Ammon's horn (tissue), 1 donor: ENCODE measurements at regions not wholly inside any gene's neighbourhood (a gene's known extent, or its start where the extent isn't known, plus 50 kb on each side); places are given as distances from the start of the nearest gene placed in this dataset.
"Not testable (repeated sequence)": the region's sequence is repeated elsewhere in the genome, so short reads cannot be mapped to it uniquely, and the experiment has no call there.

Source experiments
- DNase-seq: peaks from one replicate; pipeline ENCODE4 v3.0.0-alpha.2; 2016; ENCODE audit warnings: low spot score

GRCh38 chr13:64540976-64541375 lies 2689.2 kb downstream of the PCDH9 start:
- DNase-seq: no peak

DNA sequence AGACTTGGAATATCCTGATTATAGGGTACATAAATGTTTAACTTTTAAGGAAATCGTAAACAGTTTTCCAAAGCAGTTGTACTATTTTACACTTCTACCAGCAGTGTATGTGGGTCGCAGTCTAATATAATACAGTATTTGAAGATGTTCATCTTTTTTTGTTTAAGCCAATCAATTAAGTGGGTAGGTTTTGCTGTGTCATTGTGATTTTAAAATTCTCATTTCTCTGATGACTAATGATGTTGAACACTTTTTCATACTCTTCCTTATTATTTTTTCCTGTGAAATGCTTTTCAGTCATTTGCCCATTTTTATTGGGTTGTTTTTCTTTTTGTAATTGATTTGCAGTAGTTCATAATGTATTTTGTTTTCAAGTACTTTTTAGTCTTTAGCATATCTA lies 2689.7 kb downstream of the PCDH9 start:
- no peak for DNase-seq

- DNase-seq: no peak
Observed at GRCh38 chr13:64538711-64539110, 2691.4 kb downstream of the PCDH9 start.

GRCh38 chr13:64534302-64534701 lies 2695.8 kb downstream of the PCDH9 start:
- DNase-seq: no peak

GRCh38 chr13:64531400-64531799 lies 2698.7 kb downstream of the PCDH9 start:
- DNase-seq: no peak

- no peak for DNase-seq
Observed at GRCh38 chr13:64529874-64530485, 2700.2 kb downstream of the PCDH9 start.

DNA sequence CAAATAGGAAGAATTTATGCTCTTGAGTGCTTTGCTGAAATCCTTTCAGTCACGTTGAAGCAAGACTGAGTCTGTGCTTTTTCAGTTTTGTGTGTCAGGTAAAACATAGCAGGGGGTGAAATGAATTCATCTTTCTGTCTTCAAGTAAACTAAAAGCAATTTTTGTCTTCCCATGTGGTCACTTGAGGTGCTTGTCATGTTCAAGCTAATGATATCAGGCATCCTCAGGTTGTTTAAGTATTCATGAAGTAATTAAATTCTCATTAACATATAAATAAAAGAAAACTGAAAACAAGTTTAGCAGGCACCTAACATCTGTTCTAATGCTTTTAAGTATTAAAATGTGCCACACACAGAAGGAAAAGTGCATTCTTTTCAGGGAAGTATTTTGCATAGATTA lies 2701.3 kb downstream of the PCDH9 start:
- DNase-seq: no peak

DNA sequence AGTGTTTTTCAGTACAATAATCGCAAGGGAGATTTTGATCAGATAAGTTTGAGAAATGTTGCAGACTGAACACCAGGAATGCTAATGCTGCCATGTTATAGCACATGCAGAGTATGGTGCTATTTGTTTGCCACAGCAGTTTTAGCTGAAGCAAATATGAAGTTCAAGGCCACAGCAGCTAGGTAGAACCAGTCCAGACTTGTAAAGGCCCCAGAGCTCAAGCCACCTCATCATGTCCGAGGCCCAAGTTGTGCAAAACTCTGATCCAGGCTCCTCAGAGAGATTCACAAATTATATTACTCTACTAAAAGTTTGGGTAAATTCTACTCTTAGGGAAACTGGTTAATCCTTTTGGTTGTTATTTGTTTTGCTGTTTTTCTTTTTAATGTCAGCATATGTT lies 2702.6 kb downstream of the PCDH9 start:
- no peak for DNase-seq

DNA sequence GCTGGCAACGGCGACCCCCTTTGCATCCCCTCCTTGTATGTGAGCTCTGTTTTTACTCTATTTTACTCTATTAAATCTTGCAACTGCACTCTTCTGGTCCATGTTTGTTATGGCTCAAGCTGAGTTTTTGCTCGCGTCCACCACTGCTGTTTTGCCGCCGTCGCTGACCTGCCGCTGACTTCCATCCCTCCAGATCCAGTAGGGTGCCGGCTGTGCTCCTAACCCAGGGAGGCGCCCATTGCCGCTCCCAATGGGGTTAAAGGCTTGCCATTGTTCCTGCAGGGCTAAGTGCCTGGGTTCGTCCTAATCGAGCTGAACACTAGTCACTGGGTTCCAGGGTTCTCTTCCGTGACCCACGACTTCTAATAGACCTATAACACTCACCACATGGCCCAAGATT lies 2704.4 kb downstream of the PCDH9 start:
- DNase-seq: no peak

- DNase-seq: no peak
Observed at GRCh38 chr13:64510747-64511146, 2719.4 kb downstream of the PCDH9 start.

- no peak for DNase-seq
Observed at GRCh38 chr13:64506246-64506645, 2723.9 kb downstream of the PCDH9 start.

GRCh38 chr13:64505336-64505910 lies 2724.7 kb downstream of the PCDH9 start:
- DNase-seq: no peak

DNA sequence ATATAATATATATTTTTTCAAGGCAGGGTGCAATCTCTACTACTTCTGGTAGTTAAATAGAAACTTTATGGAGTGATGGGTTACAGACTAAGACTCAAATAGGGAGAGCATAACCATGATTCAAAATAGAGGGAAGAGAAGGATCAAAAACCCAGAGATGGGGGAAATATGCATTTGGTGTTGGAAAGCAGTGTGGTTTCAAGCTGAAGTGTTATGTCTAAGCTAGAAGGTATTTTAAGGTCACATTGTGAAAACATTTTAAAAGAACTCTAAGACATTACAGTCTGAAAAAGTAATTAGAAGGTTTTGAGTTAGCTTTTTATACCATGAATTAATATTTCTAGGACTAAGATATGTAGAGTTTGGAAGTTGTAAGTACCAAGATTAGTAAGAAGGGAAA lies 2741.4 kb downstream of the PCDH9 start:
- DNase-seq: no peak

GRCh38 chr13:64482373-64482772 lies 2747.8 kb downstream of the PCDH9 start:
- DNase-seq: no peak

GRCh38 chr13:64480672-64481071 lies 2749.5 kb downstream of the PCDH9 start:
- no peak for DNase-seq

DNA sequence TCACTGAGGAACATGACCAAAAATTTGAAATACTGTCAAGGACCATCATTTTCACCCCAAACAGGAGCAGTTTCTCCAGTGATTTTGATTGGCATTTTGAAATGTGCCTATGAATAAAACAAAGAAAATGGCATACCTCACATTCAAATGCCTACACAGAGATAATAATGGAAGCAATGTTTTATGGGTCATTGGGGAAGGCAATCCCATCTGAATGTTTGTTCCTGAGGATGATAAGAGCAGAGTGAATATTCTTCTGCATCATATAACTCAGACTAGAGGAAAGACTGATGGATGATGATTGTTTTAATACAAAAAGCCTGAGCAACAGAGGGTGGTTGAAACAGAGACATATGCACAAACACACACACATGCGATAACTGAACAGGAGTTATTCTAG lies 2749.9 kb downstream of the PCDH9 start:
- DNase-seq: no peak

DNA sequence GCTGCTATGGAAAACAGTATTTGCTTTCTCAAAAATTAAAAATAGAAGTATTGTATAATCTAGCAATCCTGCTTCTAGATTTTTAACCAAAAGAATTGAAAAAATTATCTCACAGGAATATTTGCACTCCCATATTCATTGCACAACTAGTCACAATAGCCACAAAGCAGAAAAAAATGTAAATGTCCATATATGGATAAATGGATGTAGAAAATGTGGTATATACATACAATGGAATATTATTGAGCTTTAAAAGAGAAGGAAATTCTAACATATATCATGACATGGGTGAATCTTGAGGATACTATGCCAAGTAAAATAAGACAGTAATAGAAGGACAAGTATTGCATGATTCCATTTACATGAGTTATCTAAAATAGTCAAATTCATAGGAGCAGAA lies 2753.0 kb downstream of the PCDH9 start:
- DNase-seq: no peak

GRCh38 chr13:64476041-64476568 lies 2754.0 kb downstream of the PCDH9 start:
- not testable (repeated sequence) for DNase-seq

DNA sequence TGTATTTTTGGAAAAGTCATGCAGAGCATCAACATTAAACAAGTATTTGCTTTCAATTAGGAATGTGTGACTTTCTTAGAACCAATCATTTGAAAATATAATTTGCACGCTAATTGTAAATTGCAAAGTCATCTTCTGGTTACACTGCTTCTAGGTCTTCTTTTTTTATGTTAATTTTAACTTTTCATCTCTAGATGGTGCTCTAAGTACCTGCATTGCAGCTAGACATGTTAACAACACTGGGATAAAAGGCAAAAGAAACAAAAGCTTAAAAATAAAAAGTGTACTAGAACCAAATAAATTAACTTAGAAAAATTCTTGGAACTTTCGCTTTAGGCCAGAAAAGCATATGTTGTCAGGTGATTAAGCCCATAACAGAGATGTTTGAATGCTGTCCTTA lies 2758.2 kb downstream of the PCDH9 start:
- DNase-seq: no peak

DNA sequence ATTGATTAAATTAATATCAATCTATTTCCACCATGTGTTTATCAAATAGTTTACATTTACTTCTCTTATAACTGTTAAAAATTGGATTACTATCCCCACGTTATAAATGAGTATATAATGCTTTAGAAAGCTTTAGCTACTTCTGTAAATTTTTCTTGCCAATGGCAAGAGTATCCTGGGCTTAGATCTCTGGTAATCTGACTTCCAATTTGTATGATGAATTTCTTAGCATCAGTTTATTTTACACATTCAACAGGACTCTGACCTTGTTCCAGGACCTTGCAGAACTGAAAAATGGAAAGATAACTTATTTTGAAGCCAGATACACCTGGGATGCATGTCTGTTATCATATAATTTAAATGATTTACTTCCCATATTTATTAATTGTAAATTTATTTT lies 2759.4 kb downstream of the PCDH9 start:
- no peak for DNase-seq

GRCh38 chr13:64459778-64460177 lies 2770.4 kb downstream of the PCDH9 start:
- no peak for DNase-seq

- no peak for DNase-seq
Observed at GRCh38 chr13:64457976-64458375, 2772.2 kb downstream of the PCDH9 start.

DNA sequence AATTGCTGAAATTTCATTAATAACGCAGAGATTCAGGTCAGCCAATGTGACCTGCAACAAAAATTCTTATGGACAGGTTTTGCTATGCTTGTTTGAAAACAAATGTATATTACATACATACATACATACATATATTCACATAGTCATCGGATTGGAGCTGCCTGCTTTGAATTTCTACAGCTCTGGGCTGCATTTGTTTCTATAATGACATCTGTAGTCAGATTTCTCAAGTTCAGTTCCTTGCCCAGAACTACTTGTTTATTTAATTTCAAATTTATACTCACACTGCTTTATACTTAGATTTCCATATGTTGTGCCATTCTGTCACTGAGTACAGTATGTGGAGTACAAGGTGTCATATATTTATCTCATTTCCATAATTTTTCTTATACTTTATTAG lies 2775.0 kb downstream of the PCDH9 start:
- no peak for DNase-seq

DNA sequence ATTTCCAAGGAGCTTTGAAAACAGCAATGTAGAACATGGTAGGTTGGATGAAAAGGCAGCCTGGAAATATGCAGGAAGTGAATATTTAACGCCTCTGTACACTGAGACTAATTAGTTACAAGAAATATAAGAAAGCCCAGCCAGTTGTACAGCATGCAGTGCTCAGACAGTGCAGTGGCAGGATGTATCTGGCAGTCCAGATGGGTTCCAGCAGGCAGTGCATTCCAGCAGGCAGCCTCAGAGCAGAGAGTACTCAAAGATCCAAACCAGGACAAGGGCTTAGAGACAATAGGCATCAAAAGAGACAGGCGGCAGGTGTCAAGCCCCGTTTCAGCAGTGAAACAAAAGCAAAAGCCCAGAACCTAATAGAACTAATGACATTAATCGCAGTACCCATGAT lies 2776.3 kb downstream of the PCDH9 start:
- DNase-seq: no peak
